ENCODE measurements at regions not wholly inside any gene's neighbourhood (a gene's known extent, or its start where the extent isn't known, plus 50 kb on each side); places are given as distances from the start of the nearest gene placed in this dataset.

DNA sequence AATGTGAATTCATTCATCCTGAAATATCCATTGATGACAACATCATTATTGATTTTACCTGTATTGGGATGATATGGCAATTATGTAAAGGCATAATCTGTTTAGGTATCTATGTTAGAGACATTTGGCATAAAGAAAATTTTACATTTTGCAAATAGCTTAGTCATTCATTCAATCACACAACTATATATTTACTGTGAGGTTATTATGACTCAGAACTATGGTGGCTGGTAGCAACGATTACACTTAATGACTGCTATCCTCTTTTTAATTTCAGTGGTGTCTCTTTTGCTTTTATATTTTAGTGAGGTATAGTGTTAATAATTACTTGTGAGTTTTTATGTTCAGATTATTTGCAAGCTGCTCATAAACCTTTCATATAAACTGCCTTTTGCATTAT lies 955.9 kb downstream of the SLITRK6 start:
- TF ChIP-seq EZH2phosphoT487 (IDR thresholded peaks at IDR 0.05; ENCODE audit: insufficient read depth, low read depth) (no peak), EZH2 (IDR thresholded peaks at IDR 0.05; ENCODE audit: insufficient read depth, poor library complexity, severe bottlenecking) (no peak)
